HepG2 (cell line): ENCODE measurements at regions not wholly inside any gene's neighbourhood (a gene's known extent, or its start where the extent isn't known, plus 50 kb on each side); places are given as distances from the start of the nearest gene placed in this dataset.

Experiments used
- CC2D1A ChIP-seq: sonication (generic); formaldehyde crosslinking; IDR thresholded peaks from 2 replicates; pipeline ENCODE4 v1.8.1; 2023; ENCODE audit warnings: mild to moderate bottlenecking, missing genetic modification reagents
- DRAP1 ChIP-seq: IDR thresholded peaks from 2 replicates; pipeline ENCODE4 v1.6.1; 2016; ENCODE audit warnings: missing genetic modification reagents, missing compliant biosample characterization
- ERF ChIP-seq: IDR thresholded peaks from 2 replicates; pipeline ENCODE4 v1.6.1; 2018; ENCODE audit warnings: missing biosample characterization, missing genetic modification reagents
- ETV5 ChIP-seq: IDR thresholded peaks from 2 replicates; pipeline ENCODE4 v1.6.1; 2018; ENCODE audit warnings: missing biosample characterization, missing genetic modification reagents, inconsistent platforms, borderline replicate concordance
- FOXA1 ChIP-seq, 2 experiments: fragments of 450-650 bp in 1 of 2; sonication (generic) in 1 of 2; formaldehyde crosslinking in 1 of 2; IDR thresholded peaks; 2 replicates each; pipeline versions ENCODE4 v1.4.0 to v1.6.1; 2016 to 2020; ENCODE audit warnings: missing genetic modification reagents in 1 of 2
- HMGA1 ChIP-seq: sonication (generic); formaldehyde crosslinking; conservative IDR thresholded peaks from 2 replicates; pipeline ENCODE4 v1.4.0; 2020; ENCODE audit warnings: missing genetic modification reagents
- HNF4G ChIP-seq, 2 experiments: sonication (generic) in 1 of 2; formaldehyde crosslinking in 1 of 2; IDR thresholded peaks; 2 replicates each; pipeline versions ENCODE4 v1.4.0 to v1.6.1; 2011 to 2020; ENCODE audit warnings: borderline replicate concordance in 2 of 2, low read depth in 2 of 2, mild to moderate bottlenecking in 2 of 2, low read length in 1 of 2, missing genetic modification reagents in 1 of 2, moderate library complexity in 1 of 2
- KDM2A ChIP-seq: sonication (generic); formaldehyde crosslinking; IDR thresholded peaks from 2 replicates; pipeline ENCODE4 v1.4.0; 2020; ENCODE audit warnings: low read depth, missing genetic modification reagents, borderline replicate concordance
- KDM4B ChIP-seq: sonication (generic); formaldehyde crosslinking; IDR thresholded peaks from 2 replicates; pipeline ENCODE4 v1.4.0; 2020; ENCODE audit warnings: missing genetic modification reagents
- MEIS2 ChIP-seq: sonication (generic); formaldehyde crosslinking; IDR thresholded peaks from 2 replicates; pipeline ENCODE4 v1.9.0; 2021; ENCODE audit warnings: mild to moderate bottlenecking, missing genetic modification reagents
- NR2F2 ChIP-seq: IDR thresholded peaks from 2 replicates; pipeline ENCODE4 v1.6.1; 2012; ENCODE audit warnings: low read depth, inconsistent platforms, borderline replicate concordance
- PCBP1 ChIP-seq: fragments of 200-400 bp; formaldehyde crosslinking; IDR thresholded peaks from 2 replicates; pipeline ENCODE4 v1.6.1; 2017; ENCODE audit warnings: mild to moderate bottlenecking, low read depth, low read length, borderline replicate concordance
- POLR2G ChIP-seq: fragments of 200-400 bp; formaldehyde crosslinking; IDR thresholded peaks from 2 replicates; pipeline ENCODE4 v1.6.1; 2018; ENCODE audit warnings: mild to moderate bottlenecking, low read depth, low read length, moderate library complexity
- RBFOX2 ChIP-seq: fragments of 200-400 bp; formaldehyde crosslinking; IDR thresholded peaks from 2 replicates; pipeline ENCODE4 v1.6.1; 2017; ENCODE audit warnings: low read depth, mild to moderate bottlenecking, low read length
- SATB2 ChIP-seq: sonication (generic); formaldehyde crosslinking; IDR thresholded peaks from 2 replicates; pipeline ENCODE4 v1.5.0; 2020; ENCODE audit warnings: missing genetic modification reagents
- SIN3A ChIP-seq: IDR thresholded peaks from 2 replicates; pipeline ENCODE4 v1.6.1; 2011; ENCODE audit warnings: low read depth, mild to moderate bottlenecking, control low read depth, low read length, borderline replicate concordance
- TSC22D2 ChIP-seq: sonication (generic); formaldehyde crosslinking; IDR thresholded peaks from 2 replicates; pipeline ENCODE4 v1.5.1; 2020; ENCODE audit warnings: missing genetic modification reagents, mild to moderate bottlenecking, borderline replicate concordance
- ZFX ChIP-seq: sonication (generic); formaldehyde crosslinking; IDR thresholded peaks from 2 replicates; pipeline ENCODE4 v1.4.0; 2020; ENCODE audit warnings: mild to moderate bottlenecking, low read depth, missing genetic modification reagents, moderate library complexity
- ZNF317 ChIP-seq: sonication (generic); formaldehyde crosslinking; IDR thresholded peaks from 2 replicates; pipeline ENCODE4 v1.5.0; 2020; ENCODE audit warnings: mild to moderate bottlenecking, missing genetic modification reagents
- ZNF331 ChIP-seq: sonication (generic); formaldehyde crosslinking; IDR thresholded peaks from 2 replicates; pipeline ENCODE4 v1.4.0; 2020; ENCODE audit warnings: missing genetic modification reagents
- ZNF367 ChIP-seq: sonication (generic); formaldehyde crosslinking; IDR thresholded peaks from 2 replicates; pipeline ENCODE4 v1.4.0; 2020; ENCODE audit warnings: missing genetic modification reagents, borderline replicate concordance
- ZNF747 ChIP-seq: sonication (generic); formaldehyde crosslinking; IDR thresholded peaks from 2 replicates; pipeline ENCODE4 v1.8.1; 2023; ENCODE audit warnings: missing genetic modification reagents, mild to moderate bottlenecking, borderline replicate concordance
- ZNF816 ChIP-seq: sonication (generic); formaldehyde crosslinking; IDR thresholded peaks from 2 replicates; pipeline ENCODE4 v1.8.0; 2022; ENCODE audit warnings: missing genetic modification reagents, mild to moderate bottlenecking, borderline replicate concordance
- ZSCAN20 ChIP-seq: sonication (generic); formaldehyde crosslinking; IDR thresholded peaks from 2 replicates; pipeline ENCODE4 v1.4.0; 2020; ENCODE audit warnings: missing genetic modification reagents, mild to moderate bottlenecking, borderline replicate concordance
- TF ChIP-seq, protein P1 (sequence below): sonication (generic); formaldehyde crosslinking; IDR thresholded peaks from 2 replicates; pipeline ENCODE4 v1.4.0; 2020; ENCODE audit warnings: missing genetic modification reagents, borderline replicate concordance
- TF ChIP-seq, protein P2 (sequence below): sonication (generic); formaldehyde crosslinking; IDR thresholded peaks from 2 replicates; pipeline ENCODE4 v1.8.1; 2023; ENCODE audit warnings: mild to moderate bottlenecking, missing genetic modification reagents

- TF ChIP-seq POLR2G (peak; percentile 77), TSC22D2 (no peak), ZNF747 (CRISPR knock-in tag) (0 out of 2 replicates have a peak, but pooled peaks have one; percentile 60), SIN3A (0 out of 2 replicates have a peak, but pooled peaks have one; percentile 44), HNF4G (IDR thresholded peaks at IDR 0.05; ENCODE audit: borderline replicate concordance, low read depth, low read length) (peak; percentile 77; the same call in 1 of the 2 replicates), HNF4G (CRISPR knock-in tag; IDR thresholded peaks at IDR 0.05; ENCODE audit: borderline replicate concordance, low read depth) (no peak; the same call in 1 of the 2 replicates), FOXA1 (IDR thresholded peaks at IDR 0.05) (no peak), FOXA1 (CRISPR knock-in tag; IDR thresholded peaks at IDR 0.05) (peak; percentile 16; the same call in 1 of the 2 replicates), ZNF367 (CRISPR knock-in tag) (no peak), HMGA1 (CRISPR knock-in tag) (no peak), RBFOX2 (peak; percentile 45; the same call in 1 of the 2 replicates), ZNF331 (CRISPR knock-in tag) (peak; percentile 75; the same call in 1 of the 2 replicates), DRAP1 (CRISPR knock-in tag) (peak; percentile 77), NR2F2 (peak; percentile 56; the same call in 1 of the 2 replicates), ERF (CRISPR knock-in tag) (peak; percentile 72), CC2D1A (CRISPR knock-in tag) (no peak), KDM2A (CRISPR knock-in tag) (0 out of 2 replicates have a peak, but pooled peaks have one; percentile 27), PCBP1 (no peak), MEIS2 (CRISPR knock-in tag) (peak; percentile 65; the same call in 1 of the 2 replicates), KDM4B (CRISPR knock-in tag) (peak; percentile 44; the same call in 1 of the 2 replicates), ZSCAN20 (CRISPR knock-in tag) (no peak), ZNF317 (CRISPR knock-in tag) (peak; percentile 40; the same call in 1 of the 2 replicates), ETV5 (CRISPR knock-in tag) (peak; percentile 78; the same call in 1 of the 2 replicates), ZFX (CRISPR knock-in tag) (no peak), SATB2 (CRISPR knock-in tag) (no peak), ZNF816 (no peak)
- TF ChIP-seq, protein P1, sequence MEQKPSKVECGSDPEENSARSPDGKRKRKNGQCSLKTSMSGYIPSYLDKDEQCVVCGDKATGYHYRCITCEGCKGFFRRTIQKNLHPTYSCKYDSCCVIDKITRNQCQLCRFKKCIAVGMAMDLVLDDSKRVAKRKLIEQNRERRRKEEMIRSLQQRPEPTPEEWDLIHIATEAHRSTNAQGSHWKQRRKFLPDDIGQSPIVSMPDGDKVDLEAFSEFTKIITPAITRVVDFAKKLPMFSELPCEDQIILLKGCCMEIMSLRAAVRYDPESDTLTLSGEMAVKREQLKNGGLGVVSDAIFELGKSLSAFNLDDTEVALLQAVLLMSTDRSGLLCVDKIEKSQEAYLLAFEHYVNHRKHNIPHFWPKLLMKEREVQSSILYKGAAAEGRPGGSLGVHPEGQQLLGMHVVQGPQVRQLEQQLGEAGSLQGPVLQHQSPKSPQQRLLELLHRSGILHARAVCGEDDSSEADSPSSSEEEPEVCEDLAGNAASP (CRISPR knock-in tag) = peak; percentile 63; the same call in 1 of the 2 replicates
- TF ChIP-seq, protein P2, sequence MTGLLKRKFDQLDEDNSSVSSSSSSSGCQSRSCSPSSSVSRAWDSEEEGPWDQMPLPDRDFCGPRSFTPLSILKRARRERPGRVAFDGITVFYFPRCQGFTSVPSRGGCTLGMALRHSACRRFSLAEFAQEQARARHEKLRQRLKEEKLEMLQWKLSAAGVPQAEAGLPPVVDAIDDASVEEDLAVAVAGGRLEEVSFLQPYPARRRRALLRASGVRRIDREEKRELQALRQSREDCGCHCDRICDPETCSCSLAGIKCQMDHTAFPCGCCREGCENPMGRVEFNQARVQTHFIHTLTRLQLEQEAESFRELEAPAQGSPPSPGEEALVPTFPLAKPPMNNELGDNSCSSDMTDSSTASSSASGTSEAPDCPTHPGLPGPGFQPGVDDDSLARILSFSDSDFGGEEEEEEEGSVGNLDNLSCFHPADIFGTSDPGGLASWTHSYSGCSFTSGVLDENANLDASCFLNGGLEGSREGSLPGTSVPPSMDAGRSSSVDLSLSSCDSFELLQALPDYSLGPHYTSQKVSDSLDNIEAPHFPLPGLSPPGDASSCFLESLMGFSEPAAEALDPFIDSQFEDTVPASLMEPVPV (CRISPR knock-in tag) = 0 out of 2 replicates have a peak, but pooled peaks have one; percentile 9
Observed at GRCh38 chr18:31243740-31244512, 74.0 kb upstream of the DSG1 start (continued).
